WTC11 (cell line): ENCODE measurements at regions not wholly inside any gene's neighbourhood (a gene's known extent, or its start where the extent isn't known, plus 50 kb on each side); places are given as distances from the start of the nearest gene placed in this dataset.

Experiments used
- ATAC-seq: fragments of 200-7000 bp; cut with Tn5 transposase; 2 replicates; pipeline ENCODE4 v1.10.0; 2021; ENCODE audit warnings: mild to moderate bottlenecking, moderate library complexity
- CTCF ChIA-PET: fragments of 300-600 bp; sonication (Branson Sonifier 250); formaldehyde crosslinking; loops from one replicate; lab custom pipeline; 2021; ENCODE audit warnings: antibody characterized with exemption; lab: Charles Lee
- POLR2A ChIA-PET: fragments of 350-600 bp; sonication (Branson Sonifier 250); formaldehyde crosslinking; loops from one replicate; lab custom pipeline; 2021; ENCODE audit warnings: antibody characterized with exemption; lab: Charles Lee
- DNase-seq: peaks from one replicate; pipeline ENCODE4 v3.0.0; 2021; ENCODE audit warnings: low spot score
- H3K27ac Mint-ChIP-seq: 2 replicates; pipeline ENCODE4 v1.8.0; 2021; ENCODE audit warnings: mixed read lengths
- H3K27me3 Mint-ChIP-seq: 2 replicates; pipeline ENCODE4 v1.8.0; 2021; ENCODE audit warnings: low read depth, mild to moderate bottlenecking, moderate library complexity, mixed read lengths
- H3K36me3 Mint-ChIP-seq: 2 replicates; pipeline ENCODE4 v1.8.0; 2021; ENCODE audit warnings: mixed read lengths
- H3K4me1 Mint-ChIP-seq: 2 replicates; pipeline ENCODE4 v1.8.0; 2022; ENCODE audit warnings: mixed read lengths
- H3K4me3 Mint-ChIP-seq: 2 replicates; pipeline ENCODE4 v1.8.0; 2021; ENCODE audit warnings: mild to moderate bottlenecking, moderate library complexity, mixed read lengths
- H3K9me3 Mint-ChIP-seq: 2 replicates; pipeline ENCODE4 v1.8.0; 2021; ENCODE audit warnings: mixed read lengths
- CREM ChIP-seq: sonication (generic); formaldehyde crosslinking; IDR thresholded peaks from 2 replicates; pipeline ENCODE4 v1.8.1; 2022; ENCODE audit warnings: mild to moderate bottlenecking, missing genetic modification reagents, moderate library complexity
- ELF4 ChIP-seq: sonication (generic); formaldehyde crosslinking; IDR thresholded peaks from 2 replicates; pipeline ENCODE4 v1.8.1; 2022; ENCODE audit warnings: low read depth, mild to moderate bottlenecking, moderate library complexity, missing genetic modification reagents
- ESRRA ChIP-seq: sonication (generic); formaldehyde crosslinking; IDR thresholded peaks from 2 replicates; pipeline ENCODE4 v1.8.1; 2022; ENCODE audit warnings: mild to moderate bottlenecking, missing genetic modification reagents, borderline replicate concordance
- FOXJ3 ChIP-seq: sonication (generic); formaldehyde crosslinking; IDR thresholded peaks from 2 replicates; pipeline ENCODE4 v1.9.0; 2021; ENCODE audit warnings: missing genetic modification reagents, mild to moderate bottlenecking, borderline replicate concordance
- GABPB1 ChIP-seq: sonication (generic); formaldehyde crosslinking; IDR thresholded peaks from 2 replicates; pipeline ENCODE4 v1.8.1; 2023; ENCODE audit warnings: mild to moderate bottlenecking, missing genetic modification reagents
- GRHL2 ChIP-seq: fragments of 250-450 bp; sonication (Bioruptor Pico); IDR thresholded peaks from 2 replicates; pipeline ENCODE4 v1.8.0; 2022; ENCODE audit warnings: mild to moderate bottlenecking, moderate library complexity; ENCODE audit not compliant: insufficient replicate concordance, severe bottlenecking
- GTF2I ChIP-seq: fragments of 250-450 bp; sonication (Bioruptor Pico); conservative IDR thresholded peaks from 2 replicates; pipeline ENCODE4 v1.4.0; 2021; ENCODE audit warnings: mild to moderate bottlenecking
- MXD4 ChIP-seq: fragments of 250-450 bp; sonication (Bioruptor Pico); IDR thresholded peaks from 2 replicates; pipeline ENCODE4 v1.8.0; 2021; ENCODE audit warnings: mild to moderate bottlenecking, moderate library complexity, borderline replicate concordance
- NFATC4 ChIP-seq: fragments of 250-450 bp; sonication (Bioruptor Pico); IDR thresholded peaks from 2 replicates; pipeline ENCODE4 v1.9.0; 2021; ENCODE audit warnings: mild to moderate bottlenecking
- NFYB ChIP-seq: sonication (generic); formaldehyde crosslinking; conservative IDR thresholded peaks from 2 replicates; pipeline ENCODE4 v1.8.0; 2022; ENCODE audit warnings: low read depth, missing genetic modification reagents
- NR2C2 ChIP-seq: sonication (generic); formaldehyde crosslinking; IDR thresholded peaks from 2 replicates; pipeline ENCODE4 v1.8.0; 2022; ENCODE audit warnings: mild to moderate bottlenecking, missing genetic modification reagents
- RELA ChIP-seq: sonication (generic); formaldehyde crosslinking; IDR thresholded peaks from 2 replicates; pipeline ENCODE4 v1.8.1; 2022; ENCODE audit warnings: missing genetic modification reagents, mild to moderate bottlenecking, borderline replicate concordance
- ZNF232 ChIP-seq: sonication (generic); formaldehyde crosslinking; IDR thresholded peaks from 2 replicates; pipeline ENCODE4 v1.8.0; 2022; ENCODE audit warnings: mild to moderate bottlenecking, missing genetic modification reagents
- ZNF263 ChIP-seq: sonication (generic); formaldehyde crosslinking; IDR thresholded peaks from 2 replicates; pipeline ENCODE4 v1.8.1; 2022; ENCODE audit warnings: low read depth, mild to moderate bottlenecking, moderate library complexity, missing genetic modification reagents
- ZNF416 ChIP-seq: fragments of 250-450 bp; sonication (Bioruptor Pico); IDR thresholded peaks from 2 replicates; pipeline ENCODE4 v1.9.0; 2021; ENCODE audit warnings: mild to moderate bottlenecking, inconsistent platforms
- ZNF671 ChIP-seq: fragments of 250-450 bp; sonication (Bioruptor Pico); IDR thresholded peaks from 2 replicates; pipeline ENCODE4 v1.8.0; 2021; ENCODE audit warnings: mild to moderate bottlenecking
- TF ChIP-seq, protein P1 (sequence below): fragments of 200-600 bp; IDR thresholded peaks from 2 replicates; pipeline ENCODE4 v1.8.0; 2022; ENCODE audit warnings: antibody characterized with exemption
- TF ChIP-seq, protein P2 (sequence below): sonication (generic); formaldehyde crosslinking; IDR thresholded peaks from 2 replicates; pipeline ENCODE4 v1.8.0; 2023; ENCODE audit warnings: missing genetic modification reagents
- TF ChIP-seq, protein P3 (sequence below): sonication (generic); formaldehyde crosslinking; IDR thresholded peaks from 2 replicates; pipeline ENCODE4 v1.8.1; 2023; ENCODE audit warnings: mild to moderate bottlenecking, missing genetic modification reagents, moderate library complexity
- TF ChIP-seq, protein P4 (sequence below): fragments of 250-450 bp; sonication (Bioruptor Pico); IDR thresholded peaks from 2 replicates; pipeline ENCODE4 v1.9.0; 2021; ENCODE audit warnings: mild to moderate bottlenecking, borderline replicate concordance
- TF ChIP-seq, protein P5 (sequence below): sonication (generic); formaldehyde crosslinking; IDR thresholded peaks from 2 replicates; pipeline ENCODE4 v1.8.0; 2023; ENCODE audit warnings: mild to moderate bottlenecking, missing genetic modification reagents

DNA sequence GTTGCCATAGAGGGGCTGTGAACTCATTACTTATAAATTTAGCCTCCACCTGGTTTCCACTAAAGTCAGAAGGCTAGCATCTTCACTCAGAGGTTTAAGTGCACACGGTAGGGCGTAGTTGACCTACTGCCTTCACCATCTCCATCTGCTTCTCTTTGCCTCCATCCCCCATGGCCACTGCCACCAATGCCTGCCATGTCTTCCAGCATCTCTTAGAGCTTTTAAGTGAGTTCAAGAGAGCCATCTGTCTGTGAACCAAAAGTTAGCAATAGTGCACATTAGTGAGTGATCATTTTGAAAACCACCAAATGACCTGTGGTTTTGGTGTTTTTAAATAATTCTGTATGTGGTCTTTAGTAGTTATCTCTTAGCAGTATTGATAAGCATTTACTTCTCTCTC is 102.0 kb downstream of the DMRTA1 start (continued):
- TF ChIP-seq, protein P1, sequence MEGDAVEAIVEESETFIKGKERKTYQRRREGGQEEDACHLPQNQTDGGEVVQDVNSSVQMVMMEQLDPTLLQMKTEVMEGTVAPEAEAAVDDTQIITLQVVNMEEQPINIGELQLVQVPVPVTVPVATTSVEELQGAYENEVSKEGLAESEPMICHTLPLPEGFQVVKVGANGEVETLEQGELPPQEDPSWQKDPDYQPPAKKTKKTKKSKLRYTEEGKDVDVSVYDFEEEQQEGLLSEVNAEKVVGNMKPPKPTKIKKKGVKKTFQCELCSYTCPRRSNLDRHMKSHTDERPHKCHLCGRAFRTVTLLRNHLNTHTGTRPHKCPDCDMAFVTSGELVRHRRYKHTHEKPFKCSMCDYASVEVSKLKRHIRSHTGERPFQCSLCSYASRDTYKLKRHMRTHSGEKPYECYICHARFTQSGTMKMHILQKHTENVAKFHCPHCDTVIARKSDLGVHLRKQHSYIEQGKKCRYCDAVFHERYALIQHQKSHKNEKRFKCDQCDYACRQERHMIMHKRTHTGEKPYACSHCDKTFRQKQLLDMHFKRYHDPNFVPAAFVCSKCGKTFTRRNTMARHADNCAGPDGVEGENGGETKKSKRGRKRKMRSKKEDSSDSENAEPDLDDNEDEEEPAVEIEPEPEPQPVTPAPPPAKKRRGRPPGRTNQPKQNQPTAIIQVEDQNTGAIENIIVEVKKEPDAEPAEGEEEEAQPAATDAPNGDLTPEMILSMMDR: no peak
- TF ChIP-seq NFATC4 (CRISPR knock-in tag): no peak
- no peak for TF ChIP-seq NR2C2 (CRISPR knock-in tag)
- no peak for TF ChIP-seq ZNF671
- no peak for TF ChIP-seq ZNF263 (CRISPR knock-in tag)
- no peak for TF ChIP-seq ZNF232 (CRISPR knock-in tag)
- no peak for TF ChIP-seq NFYB (CRISPR knock-in tag)
- TF ChIP-seq RELA (CRISPR knock-in tag): no peak
- TF ChIP-seq ZNF416 (CRISPR knock-in tag): no peak
- TF ChIP-seq, protein P2, sequence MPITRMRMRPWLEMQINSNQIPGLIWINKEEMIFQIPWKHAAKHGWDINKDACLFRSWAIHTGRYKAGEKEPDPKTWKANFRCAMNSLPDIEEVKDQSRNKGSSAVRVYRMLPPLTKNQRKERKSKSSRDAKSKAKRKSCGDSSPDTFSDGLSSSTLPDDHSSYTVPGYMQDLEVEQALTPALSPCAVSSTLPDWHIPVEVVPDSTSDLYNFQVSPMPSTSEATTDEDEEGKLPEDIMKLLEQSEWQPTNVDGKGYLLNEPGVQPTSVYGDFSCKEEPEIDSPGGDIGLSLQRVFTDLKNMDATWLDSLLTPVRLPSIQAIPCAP: no peak
- no peak for TF ChIP-seq MXD4
- TF ChIP-seq, all 79 proteins: peak for 0

DNA sequence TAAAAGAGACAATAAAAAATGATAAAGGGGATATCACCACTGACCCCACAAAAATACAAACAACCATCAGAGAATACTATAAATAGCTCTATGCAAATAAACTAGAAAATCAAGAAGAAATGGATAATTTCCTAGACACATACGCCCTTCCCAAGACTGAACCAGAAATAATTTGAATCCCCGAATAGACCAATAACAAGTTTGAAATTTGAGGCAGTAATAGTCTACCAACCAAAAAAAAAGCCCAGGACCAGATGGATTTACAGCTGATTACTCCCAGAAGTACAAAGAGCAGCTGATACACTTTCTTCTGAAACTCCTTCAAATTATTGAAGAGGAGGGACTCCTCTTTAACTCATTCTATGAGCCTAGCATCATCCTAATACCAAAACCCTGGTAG is 128.1 kb downstream of the DMRTA1 start:
- no peak for ATAC-seq
- no peak for DNase-seq
- TF ChIP-seq, protein P3, sequence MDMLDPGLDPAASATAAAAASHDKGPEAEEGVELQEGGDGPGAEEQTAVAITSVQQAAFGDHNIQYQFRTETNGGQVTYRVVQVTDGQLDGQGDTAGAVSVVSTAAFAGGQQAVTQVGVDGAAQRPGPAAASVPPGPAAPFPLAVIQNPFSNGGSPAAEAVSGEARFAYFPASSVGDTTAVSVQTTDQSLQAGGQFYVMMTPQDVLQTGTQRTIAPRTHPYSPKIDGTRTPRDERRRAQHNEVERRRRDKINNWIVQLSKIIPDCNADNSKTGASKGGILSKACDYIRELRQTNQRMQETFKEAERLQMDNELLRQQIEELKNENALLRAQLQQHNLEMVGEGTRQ (CRISPR knock-in tag): no peak
- no peak for TF ChIP-seq CREM (CRISPR knock-in tag)
- TF ChIP-seq GTF2I (CRISPR knock-in tag): no peak
- TF ChIP-seq, protein P4, sequence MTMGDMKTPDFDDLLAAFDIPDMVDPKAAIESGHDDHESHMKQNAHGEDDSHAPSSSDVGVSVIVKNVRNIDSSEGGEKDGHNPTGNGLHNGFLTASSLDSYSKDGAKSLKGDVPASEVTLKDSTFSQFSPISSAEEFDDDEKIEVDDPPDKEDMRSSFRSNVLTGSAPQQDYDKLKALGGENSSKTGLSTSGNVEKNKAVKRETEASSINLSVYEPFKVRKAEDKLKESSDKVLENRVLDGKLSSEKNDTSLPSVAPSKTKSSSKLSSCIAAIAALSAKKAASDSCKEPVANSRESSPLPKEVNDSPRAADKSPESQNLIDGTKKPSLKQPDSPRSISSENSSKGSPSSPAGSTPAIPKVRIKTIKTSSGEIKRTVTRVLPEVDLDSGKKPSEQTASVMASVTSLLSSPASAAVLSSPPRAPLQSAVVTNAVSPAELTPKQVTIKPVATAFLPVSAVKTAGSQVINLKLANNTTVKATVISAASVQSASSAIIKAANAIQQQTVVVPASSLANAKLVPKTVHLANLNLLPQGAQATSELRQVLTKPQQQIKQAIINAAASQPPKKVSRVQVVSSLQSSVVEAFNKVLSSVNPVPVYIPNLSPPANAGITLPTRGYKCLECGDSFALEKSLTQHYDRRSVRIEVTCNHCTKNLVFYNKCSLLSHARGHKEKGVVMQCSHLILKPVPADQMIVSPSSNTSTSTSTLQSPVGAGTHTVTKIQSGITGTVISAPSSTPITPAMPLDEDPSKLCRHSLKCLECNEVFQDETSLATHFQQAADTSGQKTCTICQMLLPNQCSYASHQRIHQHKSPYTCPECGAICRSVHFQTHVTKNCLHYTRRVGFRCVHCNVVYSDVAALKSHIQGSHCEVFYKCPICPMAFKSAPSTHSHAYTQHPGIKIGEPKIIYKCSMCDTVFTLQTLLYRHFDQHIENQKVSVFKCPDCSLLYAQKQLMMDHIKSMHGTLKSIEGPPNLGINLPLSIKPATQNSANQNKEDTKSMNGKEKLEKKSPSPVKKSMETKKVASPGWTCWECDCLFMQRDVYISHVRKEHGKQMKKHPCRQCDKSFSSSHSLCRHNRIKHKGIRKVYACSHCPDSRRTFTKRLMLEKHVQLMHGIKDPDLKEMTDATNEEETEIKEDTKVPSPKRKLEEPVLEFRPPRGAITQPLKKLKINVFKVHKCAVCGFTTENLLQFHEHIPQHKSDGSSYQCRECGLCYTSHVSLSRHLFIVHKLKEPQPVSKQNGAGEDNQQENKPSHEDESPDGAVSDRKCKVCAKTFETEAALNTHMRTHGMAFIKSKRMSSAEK (CRISPR knock-in tag): no peak
- TF ChIP-seq, protein P1: no peak
- no peak for TF ChIP-seq GABPB1 (CRISPR knock-in tag)
- TF ChIP-seq GRHL2: no peak
- no peak for TF ChIP-seq FOXJ3 (CRISPR knock-in tag)
- TF ChIP-seq ELF4: no peak
- TF ChIP-seq ESRRA (CRISPR knock-in tag): no peak
- TF ChIP-seq, protein P5, sequence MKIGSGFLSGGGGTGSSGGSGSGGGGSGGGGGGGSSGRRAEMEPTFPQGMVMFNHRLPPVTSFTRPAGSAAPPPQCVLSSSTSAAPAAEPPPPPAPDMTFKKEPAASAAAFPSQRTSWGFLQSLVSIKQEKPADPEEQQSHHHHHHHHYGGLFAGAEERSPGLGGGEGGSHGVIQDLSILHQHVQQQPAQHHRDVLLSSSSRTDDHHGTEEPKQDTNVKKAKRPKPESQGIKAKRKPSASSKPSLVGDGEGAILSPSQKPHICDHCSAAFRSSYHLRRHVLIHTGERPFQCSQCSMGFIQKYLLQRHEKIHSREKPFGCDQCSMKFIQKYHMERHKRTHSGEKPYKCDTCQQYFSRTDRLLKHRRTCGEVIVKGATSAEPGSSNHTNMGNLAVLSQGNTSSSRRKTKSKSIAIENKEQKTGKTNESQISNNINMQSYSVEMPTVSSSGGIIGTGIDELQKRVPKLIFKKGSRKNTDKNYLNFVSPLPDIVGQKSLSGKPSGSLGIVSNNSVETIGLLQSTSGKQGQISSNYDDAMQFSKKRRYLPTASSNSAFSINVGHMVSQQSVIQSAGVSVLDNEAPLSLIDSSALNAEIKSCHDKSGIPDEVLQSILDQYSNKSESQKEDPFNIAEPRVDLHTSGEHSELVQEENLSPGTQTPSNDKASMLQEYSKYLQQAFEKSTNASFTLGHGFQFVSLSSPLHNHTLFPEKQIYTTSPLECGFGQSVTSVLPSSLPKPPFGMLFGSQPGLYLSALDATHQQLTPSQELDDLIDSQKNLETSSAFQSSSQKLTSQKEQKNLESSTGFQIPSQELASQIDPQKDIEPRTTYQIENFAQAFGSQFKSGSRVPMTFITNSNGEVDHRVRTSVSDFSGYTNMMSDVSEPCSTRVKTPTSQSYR: no peak
- TF ChIP-seq, all 79 proteins: peak for 0
- Mint-ChIP-seq H3K4me1 (no peaks in the 10 kb centered on the region), H3K27ac (no peak overlapping the region), H3K27me3 (no peaks in the 10 kb centered on the region; the same call in 1 of the 2 replicates), H3K36me3 (peaks cover 49% of the 10 kb centered on the region), H3K9me3 (peaks cover 86% of the 10 kb centered on the region), H3K4me3 (no peak overlapping the region)
- POLR2A ChIA-PET: no interaction called here
- CTCF ChIA-PET: no interaction called here
